Liver (tissue), 8 donors: ENCODE measurements at regions not wholly inside any gene's neighbourhood (a gene's known extent, or its start where the extent isn't known, plus 50 kb on each side); places are given as distances from the start of the nearest gene placed in this dataset.

Experiments
- DNase-seq: peaks from one replicate; pipeline ENCODE4 v3.0.0-alpha.2; 2017; ENCODE audit warnings: low spot score
- H3K27ac ChIP-seq, 2 donors: one replicate each; pipeline ENCODE4 v1.7.0; 2013; ENCODE audit warnings: inconsistent platforms in 2 of 2, low read length in 2 of 2, control low read depth in 1 of 2, low read depth in 1 of 2, mild to moderate bottlenecking in 1 of 2
- H3K27me3 ChIP-seq, 4 donors: one replicate each; pipeline versions ENCODE4 v1.6.1 to v1.7.0; 2013; ENCODE audit warnings: low read length in 3 of 4, inconsistent platforms in 1 of 4, mild to moderate bottlenecking in 1 of 4, moderate library complexity in 1 of 4; ENCODE audit not compliant: control insufficient read depth in 4 of 4, insufficient read depth in 4 of 4
- H3K36me3 ChIP-seq, 4 donors: one replicate each; pipeline versions ENCODE4 v1.6.1 to v1.7.0; 2013; ENCODE audit warnings: low read length in 3 of 4, mild to moderate bottlenecking in 3 of 4, low read depth in 1 of 4, moderate library complexity in 1 of 4; ENCODE audit not compliant: control insufficient read depth in 4 of 4, insufficient read depth in 3 of 4
- H3K4me1 ChIP-seq, 4 donors: one replicate each; pipeline versions ENCODE4 v1.6.1 to v1.7.0; 2013; ENCODE audit warnings: low read length in 3 of 4, mild to moderate bottlenecking in 3 of 4, moderate library complexity in 1 of 4; ENCODE audit not compliant: control insufficient read depth in 4 of 4, insufficient read depth in 4 of 4
- H3K4me3 ChIP-seq, 3 donors: one replicate each; pipeline versions ENCODE4 v1.6.1 to v1.7.0; 2013; ENCODE audit warnings: low read length in 3 of 3, control low read depth in 1 of 3, low read depth in 1 of 3, mild to moderate bottlenecking in 1 of 3
- H3K9ac ChIP-seq, 2 donors: one replicate each; pipeline ENCODE4 v1.7.0; 2013; ENCODE audit warnings: low read length in 2 of 2, mild to moderate bottlenecking in 2 of 2, moderate library complexity in 2 of 2, control low read depth in 1 of 2, low read depth in 1 of 2
- H3K9me3 ChIP-seq, 4 donors: one replicate each; pipeline versions ENCODE4 v1.6.1 to v1.7.0; 2013; ENCODE audit warnings: low read length in 3 of 4; ENCODE audit not compliant: control insufficient read depth in 4 of 4
- ATF3 ChIP-seq: IDR thresholded peaks from 2 replicates; pipeline ENCODE4 v1.6.1; 2016; ENCODE audit warnings: antibody characterized with exemption
- CTCF ChIP-seq: fragments of 150-350 bp; IDR thresholded peaks from 2 replicates; pipeline ENCODE4 v1.5.1; 2017; ENCODE audit warnings: improper control_type of control experiment, low read depth, low read length; ENCODE audit not compliant: missing input control
- FOXA1 ChIP-seq: IDR thresholded peaks from 2 replicates; pipeline ENCODE4 v1.6.1; 2016; ENCODE audit warnings: antibody characterized with exemption
- FOXA2 ChIP-seq: IDR thresholded peaks from 2 replicates; pipeline ENCODE4 v1.6.1; 2016; ENCODE audit warnings: antibody characterized with exemption
- GABPA ChIP-seq, 2 donors: IDR thresholded peaks in 1 of 2; conservative IDR thresholded peaks in 1 of 2; 2 replicates each; pipeline ENCODE4 v1.6.1; 2016; ENCODE audit warnings: antibody characterized with exemption in 2 of 2, mild to moderate bottlenecking in 1 of 2, moderate library complexity in 1 of 2
- HNF4G ChIP-seq: IDR thresholded peaks from 2 replicates; pipeline ENCODE4 v1.6.1; 2016; ENCODE audit warnings: antibody characterized with exemption
- JUND ChIP-seq, 2 donors: IDR thresholded peaks; 2 replicates each; pipeline ENCODE4 v1.6.1; 2016; ENCODE audit warnings: antibody characterized with exemption in 2 of 2
- MAX ChIP-seq: IDR thresholded peaks from 2 replicates; pipeline ENCODE4 v1.6.1; 2016; ENCODE audit warnings: antibody characterized with exemption
- NR2F2 ChIP-seq: IDR thresholded peaks from 2 replicates; pipeline ENCODE4 v1.6.1; 2016; ENCODE audit warnings: antibody characterized with exemption
- RAD21 ChIP-seq, 2 donors: IDR thresholded peaks; 2 replicates each; pipeline ENCODE4 v1.6.1; 2016; ENCODE audit warnings: antibody characterized with exemption in 2 of 2, mild to moderate bottlenecking in 2 of 2
- REST ChIP-seq: IDR thresholded peaks from 2 replicates; pipeline ENCODE4 v1.6.1; 2016; ENCODE audit warnings: antibody characterized with exemption, mild to moderate bottlenecking
- RXRA ChIP-seq, 2 donors: IDR thresholded peaks; 2 replicates each; pipeline ENCODE4 v1.6.1; 2017 to 2018; ENCODE audit warnings: antibody characterized with exemption in 2 of 2, mild to moderate bottlenecking in 1 of 2
- SP1 ChIP-seq: IDR thresholded peaks from 2 replicates; pipeline ENCODE4 v1.6.1; 2018; ENCODE audit warnings: antibody characterized with exemption, mild to moderate bottlenecking
- TAF1 ChIP-seq: conservative IDR thresholded peaks from 2 replicates; pipeline ENCODE4 v1.6.1; 2016; ENCODE audit warnings: antibody characterized with exemption, mild to moderate bottlenecking
- YY1 ChIP-seq: IDR thresholded peaks from 2 replicates; pipeline ENCODE4 v1.6.1; 2016; ENCODE audit warnings: antibody characterized with exemption, mild to moderate bottlenecking
- ZBTB33 ChIP-seq: IDR thresholded peaks from 2 replicates; pipeline ENCODE4 v1.6.1; 2016; ENCODE audit warnings: antibody characterized with exemption
- WGBS: extraction: QIAGEN DNeasy Blood & Tissue Kit; methylation state at CpG from one replicate; pipeline ENCODE4 v1.1.7; 2013; 5-methylcytosine and 5-hydroxymethylcytosine counted together
- donor health status: healthy.
- donor health status: healthy.
- donor health status: healthy.
- donor health status: healthy.
- donor health status: healthy.

- Histone ChIP-seq H3K4me1 (no peaks in the 10 kb centered on the region), H3K36me3 (no peaks in the 10 kb centered on the region), H3K9ac (no peak overlapping the region), H3K27ac (no peak overlapping the region), H3K4me3 (no peak overlapping the region), H3K9me3 (peaks cover 0 to 2% (median 0%) of the 10 kb centered on the region in 4 donors), H3K27me3 (peaks cover 0 to 7% (median 0%) of the 10 kb centered on the region in 4 donors)
- WGBS: 80% methylated on average over 14 of the region's 14 CpGs
- DNase-seq: no peak
- TF ChIP-seq HNF4G (no peak), CTCF (no peak), ZBTB33 (no peak), RXRA (IDR thresholded peaks at IDR 0.05) (no peak)
These were observed 356.2 kb upstream of the SMIM21 start for GRCh38 chr18:75783566-75784281.

GRCh38 chr18:75782826-75783225, 355.3 kb upstream of the SMIM21 start:
- H3K4me1 ChIP-seq: no peaks in the 10 kb centered on the region

More at GRCh38 chr18:75782826-75783225, 355.3 kb upstream of the SMIM21 start:
- WGBS: 82% methylated on average over 11 of the region's 11 CpGs
- Histone ChIP-seq H3K36me3 (no peaks in the 10 kb centered on the region), H3K27me3 (peaks cover 0 to 7% (median 0%) of the 10 kb centered on the region in 4 donors), H3K9me3 (peaks cover 0 to 2% (median 0%) of the 10 kb centered on the region in 4 donors), H3K9ac (no peak overlapping the region), H3K27ac (no peak overlapping the region), H3K4me3 (no peak overlapping the region)
- no peak for TF ChIP-seq JUND (IDR thresholded peaks at IDR 0.05)
- TF ChIP-seq MAX: no peak
- no peak for TF ChIP-seq FOXA1
- TF ChIP-seq YY1: no peak
- no peak for TF ChIP-seq FOXA2
- TF ChIP-seq HNF4G: no peak
- no peak for TF ChIP-seq SP1
- no peak for TF ChIP-seq TAF1
- no peak for TF ChIP-seq ZBTB33
- no peak for TF ChIP-seq GABPA (IDR thresholded peaks at IDR 0.05 in 1 of 2, conservative IDR thresholded peaks at IDR 0.05 in 1 of 2)
- TF ChIP-seq ATF3: no peak
- TF ChIP-seq RAD21 (IDR thresholded peaks at IDR 0.05): no peak
- TF ChIP-seq NR2F2: no peak
- TF ChIP-seq REST: no peak
- DNase-seq: no peak
